ENCODE measurements at regions not wholly inside any gene's neighbourhood (a gene's known extent, or its start where the extent isn't known, plus 50 kb on each side); places are given as distances from the start of the nearest gene placed in this dataset.

DNA sequence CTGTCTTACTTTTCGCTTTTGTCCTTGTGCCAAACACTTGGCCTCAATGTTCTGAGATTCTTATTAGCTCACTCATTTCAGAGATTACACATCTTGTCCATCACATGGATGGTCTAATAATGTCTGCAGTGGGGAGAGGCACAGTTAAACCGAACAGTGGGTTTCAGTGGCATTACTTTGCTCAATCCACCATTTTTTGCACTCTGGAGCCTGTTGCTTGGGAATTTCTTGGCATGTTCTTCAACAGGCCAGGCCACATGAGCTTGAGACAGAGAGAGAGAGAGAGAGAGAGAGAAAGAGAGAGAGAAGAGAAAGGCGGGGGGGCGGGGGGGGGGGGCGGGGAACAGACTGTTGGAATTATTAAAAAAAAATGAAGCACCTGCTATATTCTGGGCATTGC, 1327.8 kb upstream of the WWC1 start:
- TF ChIP-seq POLR2A (IDR thresholded peaks at IDR 0.05; ENCODE audit: low read length) (no peak), GATA1 (IDR thresholded peaks at IDR 0.05; ENCODE audit: low read depth, low read length) (no peak)
